T-helper 1 cell (primary cell): ENCODE measurements at regions not wholly inside any gene's neighbourhood (a gene's known extent, or its start where the extent isn't known, plus 50 kb on each side); places are given as distances from the start of the nearest gene placed in this dataset.
"Not testable (repeated sequence)": the region's sequence is repeated elsewhere in the genome, so short reads cannot be mapped to it uniquely, and the experiment has no call there.

ENCODE experiments used
- DNase-seq, 5 donors: peaks; one replicate each; pipeline ENCODE4 v3.0.0-alpha.2; 2012 to 2020

- DNase-seq: not testable (repeated sequence)
Observed at GRCh38 chr1:229931751-229932150, 135.3 kb upstream of the GALNT2 start.

- not testable (repeated sequence) for DNase-seq
Observed at GRCh38 chr1:229935157-229935556, 131.9 kb upstream of the GALNT2 start.

- no peak for DNase-seq
Observed at GRCh38 chr1:229938551-229938950, 128.5 kb upstream of the GALNT2 start.

- DNase-seq: no peak
Observed at GRCh38 chr1:229940684-229941083, 126.4 kb upstream of the GALNT2 start.

GRCh38 chr1:229941160-229941559 is 125.9 kb upstream of the GALNT2 start:
- DNase-seq: no peak

- DNase-seq: no peak
Observed at GRCh38 chr1:229941831-229942230, 125.2 kb upstream of the GALNT2 start.

- DNase-seq: no peak
Observed at GRCh38 chr1:229942501-229942900, 124.5 kb upstream of the GALNT2 start.

GRCh38 chr1:229943148-229943714 is 123.8 kb upstream of the GALNT2 start:
- DNase-seq: no peak

GRCh38 chr1:229943988-229944743 is 122.9 kb upstream of the GALNT2 start:
- no peak for DNase-seq

GRCh38 chr1:229945795-229946194 is 121.2 kb upstream of the GALNT2 start:
- DNase-seq: no peak

GRCh38 chr1:229947968-229948367 is 119.1 kb upstream of the GALNT2 start:
- no peak for DNase-seq

- DNase-seq: no peak
Observed at GRCh38 chr1:229948438-229948837, 118.6 kb upstream of the GALNT2 start.

GRCh38 chr1:229949500-229949899 is 117.5 kb upstream of the GALNT2 start:
- DNase-seq: no peak

GRCh38 chr1:229950020-229950419 is 117.0 kb upstream of the GALNT2 start:
- DNase-seq: no peak

GRCh38 chr1:229950908-229951307 is 116.1 kb upstream of the GALNT2 start:
- DNase-seq: no peak

- no peak for DNase-seq
Observed at GRCh38 chr1:229951856-229952534, 115.0 kb upstream of the GALNT2 start.

- no peak for DNase-seq
Observed at GRCh38 chr1:229952670-229953520, 114.1 kb upstream of the GALNT2 start.

GRCh38 chr1:229953736-229954326 is 113.2 kb upstream of the GALNT2 start:
- no peak for DNase-seq

- no peak for DNase-seq
Observed at GRCh38 chr1:229964281-229964680, 102.8 kb upstream of the GALNT2 start.

- DNase-seq: no peak
Observed at GRCh38 chr1:229970714-229971113, 96.3 kb upstream of the GALNT2 start.

- DNase-seq: no peak
Observed at GRCh38 chr1:229971141-229971540, 95.9 kb upstream of the GALNT2 start.

- no peak for DNase-seq
Observed at GRCh38 chr1:229972600-229973296, 94.3 kb upstream of the GALNT2 start.
